Stimulated activated CD8-positive, alpha-beta memory T cell treated with anti-CD3 and anti-CD28 coated beads, Interleukin-2, amount 100 ng/mL, for 1 hour (primary cell): ENCODE measurements at regions not wholly inside any gene's neighbourhood (a gene's known extent, or its start where the extent isn't known, plus 50 kb on each side); places are given as distances from the start of the nearest gene placed in this dataset.

Source experiments
- DNase-seq, 2 donors: peaks; one replicate each; pipeline ENCODE4 v3.0.0-alpha.2; 2020; ENCODE audit warnings: low read depth in 2 of 2

DNA sequence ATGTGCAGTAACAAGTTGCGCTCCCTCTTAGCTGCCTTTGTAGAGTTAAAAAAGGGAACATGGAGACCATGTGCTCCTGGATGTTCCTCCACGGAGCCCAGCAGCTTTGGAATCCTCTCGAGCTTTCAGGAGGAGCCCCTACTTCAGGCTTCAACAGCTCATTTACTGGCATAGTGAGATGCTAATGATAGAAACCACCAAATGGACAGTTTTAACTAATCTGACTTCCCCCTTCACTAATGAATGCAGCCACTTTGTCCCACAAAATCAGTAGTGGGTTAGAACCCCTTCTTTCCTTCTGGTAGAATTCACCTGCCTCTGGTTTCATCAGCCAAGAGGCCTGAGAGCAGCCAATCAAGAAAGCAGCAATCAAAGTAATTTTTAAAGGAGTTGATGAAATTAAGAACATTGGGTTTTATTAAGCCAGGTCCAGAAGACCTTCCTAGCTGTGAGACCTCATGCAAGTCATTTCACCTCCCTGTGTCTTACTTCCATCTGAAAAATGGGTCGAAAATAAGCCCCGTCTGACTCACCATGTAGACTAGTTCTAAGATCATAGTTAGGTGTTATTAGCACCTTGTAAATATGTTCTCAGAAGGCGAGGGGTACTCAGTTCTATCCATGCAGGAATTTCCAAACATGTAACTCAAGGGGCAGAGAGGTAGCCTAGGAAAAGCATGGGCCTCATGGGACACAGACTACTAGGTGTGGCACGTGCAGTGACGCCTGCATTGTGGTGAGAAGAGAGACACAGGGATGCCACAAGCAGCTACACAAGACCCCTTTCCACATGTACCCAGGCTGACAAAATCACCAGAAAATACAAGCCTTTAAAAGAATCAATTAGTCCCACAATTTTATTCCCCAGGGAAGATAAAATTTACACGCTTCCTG lies 179.7 kb upstream of the LPP start:
- no peak for DNase-seq

DNA sequence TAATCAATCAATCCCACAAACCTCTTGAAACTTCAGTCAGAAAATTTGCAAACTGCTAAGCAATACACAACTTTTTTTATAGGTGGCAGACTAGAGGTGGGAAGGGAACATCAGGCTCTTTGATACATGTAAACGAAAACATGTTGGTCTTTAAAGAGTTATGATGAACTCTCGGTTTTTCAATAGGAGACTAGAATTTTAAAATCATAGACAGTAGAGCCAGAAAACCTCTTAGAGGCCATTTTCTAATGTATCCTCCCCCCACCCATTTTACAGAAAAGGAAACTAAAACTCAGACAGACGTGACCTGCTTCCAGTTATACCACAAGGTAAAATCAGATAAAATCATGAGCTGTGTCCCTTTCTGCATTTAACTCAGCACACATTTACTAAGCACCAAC lies 179.1 kb upstream of the LPP start:
- no peak for DNase-seq

DNA sequence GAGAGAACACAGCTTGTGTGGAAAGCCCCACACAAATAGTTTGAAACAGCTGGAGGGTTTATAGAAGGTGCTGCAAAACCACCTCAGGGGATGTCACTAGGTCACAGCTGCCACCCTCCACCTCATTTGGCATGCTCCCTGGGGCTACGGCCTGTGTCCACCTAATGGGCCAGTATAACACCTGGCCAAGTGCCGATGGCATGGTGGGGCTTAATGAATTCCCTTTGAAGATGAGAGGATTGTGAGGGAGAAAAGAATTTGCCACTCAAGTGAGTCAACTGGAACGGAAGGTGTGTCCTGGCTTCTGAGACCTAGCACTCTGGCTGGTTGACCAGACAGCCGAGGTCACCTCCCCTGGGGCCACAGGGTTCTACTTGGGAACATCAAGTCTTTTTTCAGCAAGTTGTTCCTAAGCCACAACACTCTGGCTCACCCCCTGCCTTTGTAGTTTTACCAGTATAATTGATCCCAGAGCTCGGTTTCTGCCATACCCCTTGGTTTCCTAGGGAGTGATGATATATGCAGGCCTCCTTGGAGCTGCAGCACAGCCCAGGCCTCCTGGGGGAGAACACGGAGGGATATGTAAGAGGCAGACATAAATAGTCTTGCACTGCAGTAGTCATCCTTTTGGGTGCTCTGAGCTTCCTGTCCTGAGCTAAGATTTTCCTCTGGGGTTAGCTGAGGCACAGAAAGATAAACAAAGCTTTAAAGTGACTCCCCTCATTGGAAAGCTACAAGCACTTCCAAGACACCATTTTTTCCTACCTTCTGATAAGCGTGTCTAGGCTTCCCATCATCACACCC lies 178.2 kb upstream of the LPP start:
- no peak for DNase-seq

DNA sequence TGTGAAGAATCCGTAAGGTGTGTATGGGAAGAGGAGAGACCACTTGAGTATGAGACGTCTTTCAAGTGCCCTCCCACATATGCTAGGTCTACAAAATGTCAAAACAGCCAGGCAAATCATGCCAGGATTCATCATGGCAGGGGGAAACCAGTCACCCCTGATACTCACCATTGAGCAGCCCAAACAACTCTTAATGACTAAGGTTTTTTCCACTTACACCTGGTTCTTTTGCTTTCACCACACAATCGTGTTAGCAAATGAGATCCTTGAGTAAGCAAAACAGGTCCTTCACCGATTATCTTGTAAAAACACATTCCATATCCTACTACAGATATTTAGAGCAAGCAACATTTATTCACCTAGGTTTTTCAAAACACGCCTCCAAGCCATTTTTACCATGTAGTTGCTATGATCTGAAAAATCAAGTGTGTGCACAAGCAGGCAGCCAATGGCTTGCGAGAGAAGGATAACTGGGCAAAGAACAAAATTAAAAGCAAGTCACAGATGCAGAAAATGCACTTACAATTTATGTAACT lies 177.5 kb upstream of the LPP start:
- no peak for DNase-seq

DNA sequence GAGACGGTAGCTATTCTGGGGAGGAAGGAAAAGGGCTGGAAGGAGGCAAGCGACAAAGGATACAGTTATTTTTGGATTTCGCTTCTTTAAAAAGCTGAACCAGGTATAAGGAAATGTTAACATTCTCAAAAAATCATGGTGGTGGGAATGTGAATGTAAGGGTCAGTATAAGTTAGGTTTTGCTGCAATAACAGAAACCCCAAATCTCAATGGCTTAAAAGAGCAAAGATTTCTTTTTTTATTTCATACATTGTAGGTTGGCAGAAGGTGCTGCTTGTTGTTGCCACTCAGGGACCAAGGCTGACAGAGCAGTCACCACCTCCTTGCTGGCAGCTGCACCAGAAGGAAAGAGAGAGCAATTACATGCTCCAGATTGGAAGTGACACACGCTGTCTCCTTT lies 176.3 kb upstream of the LPP start:
- no peak for DNase-seq

DNA sequence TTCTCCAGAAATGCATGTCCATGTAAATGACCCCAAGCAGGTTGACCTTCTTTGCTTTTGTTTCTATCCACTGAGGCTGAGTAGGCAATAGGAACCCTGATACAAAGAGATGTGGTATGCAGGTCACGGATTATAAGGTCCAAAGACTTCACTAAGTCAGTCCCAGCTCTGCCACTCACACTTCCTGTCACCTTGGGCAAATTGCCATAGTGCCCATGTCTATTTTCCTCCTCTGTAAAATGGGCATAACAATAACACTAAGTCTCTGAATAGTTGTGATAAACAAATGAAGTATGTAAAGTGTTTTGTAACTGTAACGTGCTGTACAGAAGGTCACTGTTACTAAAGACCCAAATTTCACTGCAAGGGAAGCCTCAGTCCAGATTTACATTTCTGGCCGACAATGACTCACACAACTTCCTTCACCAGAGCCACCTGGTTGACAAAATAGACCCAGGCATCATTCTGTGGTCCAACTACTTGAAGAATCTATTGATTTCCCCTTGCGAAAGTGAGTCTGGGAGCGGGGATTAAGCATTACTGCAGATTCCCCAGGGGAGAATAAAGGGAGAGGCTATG lies 175.4 kb upstream of the LPP start:
- DNase-seq, result no peak

DNA sequence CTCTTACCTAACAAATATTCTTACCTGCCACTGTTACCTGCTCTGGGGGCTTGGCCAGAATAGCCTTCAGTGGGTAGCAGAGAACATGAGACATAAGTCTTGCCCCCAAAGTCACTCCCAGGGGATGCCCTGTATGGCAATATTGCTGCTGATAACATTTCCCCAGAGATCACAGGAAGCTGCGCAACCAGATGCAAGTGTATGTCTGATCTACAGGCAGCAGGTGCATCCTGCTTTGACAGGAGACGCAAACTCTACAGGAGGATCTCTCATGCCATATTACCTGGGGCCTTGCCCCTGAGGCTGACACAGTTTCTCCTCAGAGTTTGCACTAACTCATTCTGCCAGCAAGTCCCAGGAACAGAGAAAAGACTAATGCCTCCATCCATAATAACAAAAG lies 174.4 kb upstream of the LPP start:
- no peak for DNase-seq

DNA sequence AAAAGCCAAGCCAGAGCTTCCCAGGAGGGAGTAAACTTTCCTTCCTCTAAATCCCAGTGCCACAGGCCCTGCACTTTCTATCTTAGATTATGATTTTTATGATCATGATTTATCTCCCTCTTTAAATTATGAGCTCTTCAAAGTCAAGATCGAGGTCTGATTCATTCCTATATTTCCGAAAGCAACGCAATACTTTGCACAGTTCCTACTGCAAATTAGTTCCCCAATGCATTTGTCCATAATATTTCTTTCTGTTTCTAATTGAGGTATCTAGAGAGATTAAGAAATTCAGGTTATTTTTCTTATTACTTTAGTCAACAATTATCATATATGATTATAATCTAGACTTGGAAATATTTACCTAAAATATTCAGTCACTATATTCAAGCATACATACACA lies 173.1 kb upstream of the LPP start:
- DNase-seq, result no peak

DNA sequence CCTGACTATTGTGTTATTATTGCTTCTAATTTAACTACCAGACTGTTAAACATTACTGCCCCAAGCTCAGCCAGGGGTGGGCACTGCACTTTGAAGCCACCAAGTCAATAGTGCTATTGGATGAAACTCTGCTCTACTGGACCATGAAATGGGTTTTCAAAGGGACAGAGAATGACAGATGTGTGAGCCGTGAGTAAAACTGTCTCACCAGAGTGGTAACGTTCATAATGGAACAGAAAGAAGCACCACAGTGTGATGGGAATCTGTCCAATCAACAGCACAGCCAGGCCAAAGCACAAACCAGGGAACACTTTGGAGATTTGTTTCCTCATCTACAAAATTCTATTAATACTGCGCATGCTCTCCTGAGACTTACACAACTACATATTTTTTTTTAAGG lies 171.8 kb upstream of the LPP start:
- DNase-seq, result no peak

DNA sequence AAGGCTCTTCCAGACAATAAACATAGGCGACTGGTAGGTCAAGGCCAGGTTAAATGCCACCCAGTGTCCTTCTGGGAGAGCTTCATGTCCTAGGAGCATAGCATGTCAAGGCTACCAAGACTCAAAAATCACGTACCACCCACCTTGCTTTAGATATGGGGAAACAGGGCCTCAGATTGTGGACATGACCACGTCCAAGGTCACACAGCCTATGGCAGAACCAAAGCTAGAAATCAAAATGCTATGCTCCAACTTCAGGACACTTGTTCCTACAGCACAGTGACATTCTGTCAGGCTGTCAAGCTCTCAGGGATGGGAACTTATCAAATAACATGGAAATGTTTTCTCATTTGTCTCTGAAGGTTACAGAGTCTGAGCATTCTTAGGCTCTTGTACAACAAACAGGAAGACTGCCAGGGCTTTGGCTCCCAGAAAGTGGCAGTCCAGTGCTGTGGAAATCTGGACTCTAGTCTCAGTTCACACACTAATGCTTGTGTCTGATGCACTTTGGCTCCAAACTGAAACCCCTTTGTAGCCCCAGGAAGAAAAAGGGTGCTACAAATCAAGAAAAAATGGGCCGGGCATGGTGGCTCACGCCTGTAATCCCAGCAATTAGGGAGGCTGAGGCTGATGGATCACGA lies 170.4 kb upstream of the LPP start:
- no peak for DNase-seq

DNA sequence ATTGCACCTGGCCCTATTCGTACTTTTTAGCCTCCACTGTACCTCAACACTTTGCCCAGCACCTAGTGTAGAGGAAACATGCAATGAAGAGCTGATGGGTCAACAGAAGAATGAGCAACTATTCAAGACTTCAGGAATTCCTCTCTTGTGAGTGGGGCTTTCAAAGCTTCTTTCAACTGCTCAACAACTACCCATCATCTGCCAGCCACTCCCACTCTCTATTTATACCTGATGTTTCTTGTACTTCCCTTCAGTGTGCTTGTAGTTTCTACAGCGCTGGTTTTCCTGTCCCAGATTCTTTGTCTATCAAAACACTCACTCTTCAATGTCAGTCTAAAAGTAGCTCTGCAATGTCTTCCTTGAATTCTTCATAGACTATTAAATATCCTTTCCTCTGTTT lies 168.3 kb upstream of the LPP start:
- no peak for DNase-seq

DNA sequence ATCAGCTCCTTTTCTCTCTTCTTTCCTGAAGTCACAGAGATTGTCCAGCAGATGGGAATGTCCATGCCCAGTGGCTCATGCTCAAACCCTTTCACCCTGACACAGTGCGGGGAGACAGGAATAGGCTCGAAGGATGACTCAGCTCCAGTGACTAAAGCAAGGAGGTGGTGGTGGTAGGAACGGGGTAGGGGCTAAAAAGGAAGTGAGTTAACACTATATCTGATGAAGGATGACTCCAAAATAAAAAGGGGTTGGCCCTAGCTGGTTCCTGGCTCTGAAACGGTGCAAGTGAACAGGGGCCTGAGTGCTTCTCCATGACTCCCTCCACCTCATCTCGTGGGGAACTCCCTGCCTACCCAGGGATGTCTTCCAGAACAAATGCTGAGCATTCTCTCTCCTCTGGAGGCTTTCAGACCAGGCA lies 167.4 kb upstream of the LPP start:
- no peak for DNase-seq

DNA sequence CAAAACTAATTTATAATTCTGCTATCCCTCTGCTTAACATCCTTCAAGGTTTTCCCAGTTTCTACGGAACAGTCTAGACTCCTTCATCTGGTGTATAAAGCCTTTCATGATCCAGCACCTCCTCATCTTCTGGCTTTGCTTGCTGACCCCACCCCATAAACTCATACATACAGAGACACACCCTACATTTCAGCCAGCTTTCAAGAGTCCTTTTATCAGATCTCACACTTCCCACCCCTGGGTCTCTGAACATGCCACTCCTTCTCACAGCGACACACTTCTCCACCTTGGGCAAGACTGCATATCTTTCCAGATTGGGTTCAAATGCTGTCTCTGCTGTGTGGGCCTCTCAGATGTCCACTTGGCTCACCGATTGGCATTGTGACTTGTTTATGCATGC lies 166.8 kb upstream of the LPP start:
- no peak for DNase-seq

DNA sequence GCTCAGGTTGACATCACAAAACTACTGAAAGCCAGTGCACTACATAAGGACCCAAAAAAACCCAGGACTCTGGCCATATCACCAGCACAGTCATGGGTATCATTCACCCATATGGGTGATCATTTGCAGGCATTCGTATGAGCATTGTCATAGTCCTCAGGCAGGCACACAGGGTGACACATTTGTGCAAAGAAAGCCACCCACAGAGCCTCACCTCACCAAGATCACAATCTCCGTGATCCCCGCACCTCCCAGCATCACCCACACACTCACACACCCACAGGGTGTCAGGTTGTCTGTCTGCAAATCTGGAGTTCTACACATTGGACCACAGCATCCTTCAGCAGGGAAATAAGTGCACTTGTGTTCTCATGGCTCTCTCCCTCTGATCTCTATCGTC lies 166.0 kb upstream of the LPP start:
- peak in 1 of 2 donors; percentile 23 for DNase-seq

DNA sequence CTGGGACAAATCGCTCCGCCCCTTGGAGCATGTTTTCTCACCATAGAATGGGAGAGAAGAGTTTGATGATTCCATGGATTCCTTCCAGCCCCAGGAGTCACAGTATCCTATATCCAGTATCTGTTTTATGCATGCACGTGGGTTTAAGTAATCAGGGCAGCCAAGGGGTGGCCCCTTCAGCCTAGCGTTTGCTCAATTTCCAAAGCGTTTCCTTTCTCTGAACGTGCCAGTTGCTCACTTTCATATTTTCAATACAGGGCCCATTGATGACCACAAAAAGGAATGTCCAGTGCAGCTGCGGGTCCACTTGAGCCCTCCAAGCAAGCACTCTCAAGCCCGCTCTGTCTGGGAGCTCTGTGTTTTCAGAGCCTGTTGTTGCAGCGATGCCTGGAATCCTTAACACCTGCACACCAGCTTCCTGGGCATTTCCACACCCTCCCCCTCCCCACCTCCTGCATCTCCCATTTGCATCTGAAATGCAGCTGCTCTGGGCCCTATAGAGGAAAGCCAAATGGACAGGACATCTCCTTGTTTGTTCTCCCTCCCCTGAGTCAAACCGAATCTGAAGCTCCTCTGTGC lies 164.3 kb upstream of the LPP start:
- DNase-seq, result no peak

DNA sequence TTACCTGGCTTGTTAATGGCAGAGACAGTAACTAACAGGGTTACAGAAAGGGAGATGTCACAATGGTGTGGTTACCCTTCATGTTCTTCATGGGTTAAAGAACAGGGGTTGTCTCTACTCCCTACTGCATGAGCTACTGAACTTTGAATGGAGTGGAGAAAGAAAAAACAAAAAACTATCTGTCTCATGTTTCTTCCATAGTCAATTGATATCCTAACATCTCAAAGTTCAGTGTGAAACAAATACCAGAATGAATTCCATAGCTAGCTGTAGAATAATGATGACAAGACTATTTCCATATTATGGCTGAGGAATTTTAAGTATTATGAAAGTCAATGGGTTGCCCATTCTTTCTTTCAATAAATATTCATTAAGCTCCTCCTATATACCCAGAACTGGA lies 161.3 kb upstream of the LPP start:
- no peak for DNase-seq

DNA sequence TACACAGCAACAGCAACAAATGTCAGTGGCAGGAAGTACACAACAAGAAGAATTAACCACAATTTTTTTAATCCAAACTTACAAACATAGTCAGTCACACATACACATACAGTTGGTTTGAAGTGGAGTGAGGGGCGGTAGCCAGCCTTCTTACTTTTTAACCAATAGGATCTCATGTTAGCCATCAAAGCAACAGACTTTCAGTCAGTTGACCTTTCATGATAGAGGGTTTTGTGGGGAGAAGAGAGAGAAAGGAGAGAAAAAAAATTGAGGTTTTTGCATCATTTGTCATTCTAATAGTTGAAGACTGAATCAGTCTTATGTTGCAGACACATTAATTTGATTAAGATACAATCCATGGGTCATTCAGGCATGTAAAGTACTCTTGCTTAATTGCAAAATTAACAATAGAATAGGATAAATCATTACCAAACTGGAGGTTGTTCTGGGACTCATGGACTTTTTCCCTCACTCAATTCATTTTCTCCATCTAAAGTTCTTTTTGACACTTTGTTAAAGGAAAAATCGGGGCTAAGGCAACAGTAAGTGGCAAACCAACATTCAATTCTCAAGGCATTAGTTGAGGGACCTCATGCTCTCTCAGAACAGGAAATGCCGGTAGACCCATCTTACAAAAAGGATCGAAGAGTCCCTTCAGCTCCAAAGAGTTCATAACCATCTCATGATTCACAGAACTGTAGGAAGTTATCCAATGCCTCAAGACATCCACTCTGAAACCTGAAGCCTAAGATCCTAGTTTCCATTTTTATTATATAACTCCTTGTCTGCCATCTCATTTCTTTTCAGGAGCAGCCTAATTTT lies 159.5 kb upstream of the LPP start:
- no peak for DNase-seq

DNA sequence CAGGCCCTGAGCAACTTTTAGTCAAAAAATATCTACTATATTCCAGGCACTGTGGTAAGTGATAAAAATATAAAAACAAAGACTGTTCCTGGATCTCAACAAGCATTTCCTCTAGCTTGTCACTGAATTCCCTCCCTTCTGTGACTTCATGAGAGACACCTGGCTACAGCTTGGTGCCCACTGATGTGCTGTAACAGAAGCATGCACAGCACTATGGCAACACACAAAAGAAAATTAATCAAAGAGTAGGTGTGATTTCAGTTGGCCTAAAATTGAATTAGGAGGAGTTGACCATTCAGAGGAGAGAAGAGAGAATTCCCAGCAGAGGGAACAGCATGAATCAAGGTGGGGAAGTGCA lies 158.9 kb upstream of the LPP start:
- no peak for DNase-seq

DNA sequence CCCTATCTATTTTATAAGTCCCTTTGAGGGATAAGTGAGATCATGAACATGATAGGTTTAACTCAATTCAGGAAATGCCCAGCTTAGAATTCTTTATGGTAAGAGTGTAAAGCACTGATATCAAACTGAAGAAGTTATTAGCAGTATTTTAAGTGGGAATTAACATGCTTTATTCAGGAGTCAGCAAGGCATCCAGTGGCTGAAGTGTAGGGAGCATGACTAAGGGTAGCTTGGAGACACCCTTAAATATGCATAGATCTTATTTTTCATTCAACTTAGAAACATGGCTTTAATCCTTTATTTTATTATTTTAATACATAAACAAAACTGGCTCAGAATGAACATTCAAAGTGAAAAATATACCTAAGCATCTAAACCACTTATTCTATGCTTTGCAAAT lies 158.3 kb upstream of the LPP start:
- no peak for DNase-seq

DNA sequence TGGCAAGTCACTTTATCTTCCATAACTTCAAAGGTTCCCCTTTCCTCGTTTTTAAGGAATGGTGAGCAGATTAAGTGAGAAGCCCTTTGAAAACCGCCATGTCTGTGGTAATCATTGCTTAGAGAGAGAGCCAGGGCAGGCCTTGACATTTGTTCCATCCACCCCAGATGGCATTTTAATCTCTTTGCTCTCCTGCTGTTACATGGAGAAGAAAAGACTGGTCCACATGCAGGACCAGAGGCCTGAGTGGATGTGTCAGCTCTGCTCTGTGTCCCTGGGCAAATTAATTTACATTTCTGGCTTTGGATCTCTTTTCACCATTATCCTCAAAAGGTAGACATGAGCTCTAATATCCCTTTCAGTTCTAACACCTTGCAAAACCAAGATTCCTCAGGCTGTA lies 157.3 kb upstream of the LPP start:
- DNase-seq, result no peak

DNA sequence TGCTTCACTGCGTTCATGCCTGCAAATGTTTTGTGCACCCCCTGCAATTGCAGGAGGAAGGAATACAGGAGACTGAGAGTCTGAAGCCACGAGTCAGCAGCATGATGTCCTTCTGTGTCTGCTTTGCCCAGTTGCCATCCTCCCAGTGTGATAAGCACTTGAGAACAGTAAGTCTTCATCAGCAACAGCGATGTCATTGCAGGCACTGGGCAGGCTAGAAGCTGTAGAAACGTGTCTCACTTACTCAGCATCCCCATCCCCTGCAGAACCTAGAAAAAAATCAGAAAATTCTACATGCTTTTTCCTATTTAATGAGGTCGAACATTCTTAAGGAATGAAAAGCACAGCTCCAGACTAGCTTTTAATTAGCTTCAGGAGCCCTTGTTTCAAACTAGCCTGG lies 156.5 kb upstream of the LPP start:
- DNase-seq, result no peak
